Effector memory CD4-positive, alpha-beta T cell (primary cell): ENCODE measurements at regions not wholly inside any gene's neighbourhood (a gene's known extent, or its start where the extent isn't known, plus 50 kb on each side); places are given as distances from the start of the nearest gene placed in this dataset.

ENCODE experiments used
- DNase-seq, 3 donors: peaks; one replicate each; pipeline ENCODE4 v3.0.0-alpha.2; 2020
- H3K27ac ChIP-seq: 2 replicates; pipeline ENCODE4 v1.7.0; 2013; ENCODE audit warnings: mild to moderate bottlenecking, low read length, moderate library complexity; ENCODE audit not compliant: insufficient read depth, poor library complexity, severe bottlenecking
- H3K27me3 ChIP-seq: replicated peaks from 2 replicates; pipeline ENCODE4 v1.7.0; 2013; ENCODE audit warnings: mild to moderate bottlenecking, low read length; ENCODE audit not compliant: insufficient read depth, control insufficient read depth, poor library complexity, severe bottlenecking
- H3K36me3 ChIP-seq: 2 replicates; pipeline ENCODE4 v1.7.0; 2013; ENCODE audit warnings: mild to moderate bottlenecking, low read length, moderate library complexity; ENCODE audit not compliant: control insufficient read depth, insufficient read depth
- H3K4me1 ChIP-seq: 2 replicates; pipeline ENCODE4 v1.7.0; 2013; ENCODE audit warnings: low read length, mild to moderate bottlenecking; ENCODE audit not compliant: control insufficient read depth, insufficient read depth, poor library complexity, severe bottlenecking
- H3K4me3 ChIP-seq: 2 replicates; pipeline ENCODE4 v1.7.0; 2013; ENCODE audit warnings: low read length, low read depth, mild to moderate bottlenecking; ENCODE audit not compliant: insufficient read depth, poor library complexity, severe bottlenecking
- H3K9me3 ChIP-seq: 2 replicates; pipeline ENCODE4 v1.7.0; 2013; ENCODE audit warnings: mild to moderate bottlenecking, low read length, moderate library complexity; ENCODE audit not compliant: control insufficient read depth

GRCh38 chr3:118406562-118406961 is 628.1 kb downstream of the IGSF11 start:
- Histone ChIP-seq H3K9me3 (no peaks in the 10 kb centered on the region), H3K27ac (no peak overlapping the region), H3K4me1 (no peaks in the 10 kb centered on the region), H3K36me3 (no peaks in the 10 kb centered on the region), H3K27me3 (no peaks in the 10 kb centered on the region), H3K4me3 (no peak overlapping the region)
- DNase-seq: no peak

DNA sequence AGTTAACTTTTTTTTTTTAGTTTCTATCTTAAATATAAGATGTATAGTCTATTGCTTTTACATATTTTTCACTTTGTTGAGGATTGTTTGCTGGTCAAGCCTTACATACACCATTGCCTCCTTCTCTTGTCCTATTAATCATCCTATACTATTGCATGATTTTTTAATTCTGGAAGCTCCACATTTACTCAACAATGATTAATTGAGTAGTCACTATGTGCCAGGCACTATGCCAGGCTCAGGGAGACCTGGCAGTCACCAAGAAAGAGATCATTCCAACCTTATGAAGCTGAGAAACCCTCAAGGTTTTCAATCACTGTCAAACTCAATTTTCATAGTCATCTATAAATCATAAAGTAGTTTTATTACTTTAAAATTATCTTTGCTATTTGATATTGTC is 626.2 kb downstream of the IGSF11 start:
- H3K9me3 ChIP-seq: no peaks in the 10 kb centered on the region
- no peak overlapping the region for H3K4me3 ChIP-seq
- H3K27me3 ChIP-seq: no peaks in the 10 kb centered on the region
- H3K4me1 ChIP-seq: no peaks in the 10 kb centered on the region
- H3K27ac ChIP-seq: no peak overlapping the region
- no peak for DNase-seq
- H3K36me3 ChIP-seq: no peaks in the 10 kb centered on the region

- DNase-seq: no peak
- Histone ChIP-seq H3K27ac (no peak overlapping the region), H3K9me3 (no peaks in the 10 kb centered on the region), H3K36me3 (no peaks in the 10 kb centered on the region), H3K4me3 (no peak overlapping the region), H3K27me3 (no peaks in the 10 kb centered on the region), H3K4me1 (no peaks in the 10 kb centered on the region)
Measured at GRCh38 chr3:118412503-118412902, 622.1 kb downstream of the IGSF11 start.

GRCh38 chr3:118425272-118425837 is 609.3 kb downstream of the IGSF11 start:
- no peaks in the 10 kb centered on the region for H3K27me3 ChIP-seq
- H3K4me3 ChIP-seq: no peak overlapping the region
- H3K9me3 ChIP-seq: no peaks in the 10 kb centered on the region
- H3K4me1 ChIP-seq: no peaks in the 10 kb centered on the region
- no peak for DNase-seq
- H3K36me3 ChIP-seq: no peaks in the 10 kb centered on the region
- H3K27ac ChIP-seq: no peak overlapping the region

DNA sequence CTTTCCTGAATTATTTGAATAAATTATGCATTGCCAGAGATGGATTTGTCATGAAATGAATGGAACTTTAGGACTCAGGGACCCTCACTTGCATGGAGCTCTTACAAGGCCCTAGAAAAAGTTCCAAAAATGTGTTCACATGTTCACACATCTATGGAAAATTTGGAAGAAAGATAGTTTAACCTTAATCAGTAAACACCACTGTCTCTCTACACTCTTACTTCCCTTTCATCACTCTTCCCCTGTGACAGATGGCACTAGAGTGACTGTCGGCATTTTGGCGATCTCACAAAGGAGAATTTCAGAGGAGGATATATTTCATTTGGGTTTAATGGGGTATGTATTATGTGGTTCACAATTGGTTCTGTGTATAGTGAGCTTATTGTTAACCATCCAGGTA is 600.8 kb downstream of the IGSF11 start:
- Histone ChIP-seq H3K9me3 (no peaks in the 10 kb centered on the region), H3K27me3 (no peaks in the 10 kb centered on the region), H3K27ac (no peak overlapping the region), H3K4me1 (no peaks in the 10 kb centered on the region), H3K36me3 (no peaks in the 10 kb centered on the region), H3K4me3 (no peak overlapping the region)
- DNase-seq: no peak

DNA sequence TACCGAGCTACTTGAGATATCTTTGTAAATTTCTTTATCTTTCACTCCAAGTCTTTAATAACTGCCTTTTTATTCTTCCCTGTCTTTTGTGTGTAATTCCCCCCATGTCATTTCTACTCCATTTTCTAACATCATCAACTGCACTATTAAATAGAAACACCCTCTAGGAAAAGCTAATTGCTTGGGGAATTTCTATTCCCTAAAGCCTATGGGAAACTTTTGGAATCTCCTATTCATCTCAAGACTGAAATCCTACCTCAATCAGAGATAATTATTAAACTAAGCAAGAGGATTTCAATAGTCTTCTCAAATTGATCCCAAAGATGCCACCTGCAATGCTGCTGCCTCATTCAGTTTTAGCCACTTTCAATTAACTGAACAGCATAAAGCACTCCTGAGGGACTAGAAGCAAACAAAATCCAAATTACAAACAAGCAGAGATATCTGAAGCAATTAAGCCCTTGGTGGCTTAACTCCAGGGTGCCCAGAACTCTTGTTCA is 598.7 kb downstream of the IGSF11 start:
- Histone ChIP-seq H3K9me3 (no peaks in the 10 kb centered on the region), H3K27me3 (no peaks in the 10 kb centered on the region), H3K4me1 (no peaks in the 10 kb centered on the region), H3K36me3 (no peaks in the 10 kb centered on the region), H3K27ac (no peak overlapping the region), H3K4me3 (no peak overlapping the region)
- DNase-seq: no peak

- Histone ChIP-seq H3K4me3 (no peak overlapping the region), H3K27ac (no peak overlapping the region), H3K9me3 (no peaks in the 10 kb centered on the region), H3K27me3 (no peaks in the 10 kb centered on the region), H3K4me1 (no peaks in the 10 kb centered on the region), H3K36me3 (no peaks in the 10 kb centered on the region)
- no peak for DNase-seq
Measured at GRCh38 chr3:118436697-118437262, 597.9 kb downstream of the IGSF11 start.

GRCh38 chr3:118445036-118445435 is 589.6 kb downstream of the IGSF11 start:
- H3K4me1 ChIP-seq: no peaks in the 10 kb centered on the region
- H3K9me3 ChIP-seq: no peaks in the 10 kb centered on the region
- H3K27ac ChIP-seq: no peak overlapping the region
- no peak for DNase-seq
- H3K36me3 ChIP-seq: no peaks in the 10 kb centered on the region
- H3K4me3 ChIP-seq: no peak overlapping the region
- no peaks in the 10 kb centered on the region for H3K27me3 ChIP-seq

GRCh38 chr3:118447339-118447738 is 587.3 kb downstream of the IGSF11 start:
- Histone ChIP-seq H3K27ac (no peak overlapping the region), H3K27me3 (no peaks in the 10 kb centered on the region), H3K36me3 (no peaks in the 10 kb centered on the region), H3K9me3 (no peaks in the 10 kb centered on the region), H3K4me3 (no peak overlapping the region), H3K4me1 (no peaks in the 10 kb centered on the region)
- no peak for DNase-seq

DNA sequence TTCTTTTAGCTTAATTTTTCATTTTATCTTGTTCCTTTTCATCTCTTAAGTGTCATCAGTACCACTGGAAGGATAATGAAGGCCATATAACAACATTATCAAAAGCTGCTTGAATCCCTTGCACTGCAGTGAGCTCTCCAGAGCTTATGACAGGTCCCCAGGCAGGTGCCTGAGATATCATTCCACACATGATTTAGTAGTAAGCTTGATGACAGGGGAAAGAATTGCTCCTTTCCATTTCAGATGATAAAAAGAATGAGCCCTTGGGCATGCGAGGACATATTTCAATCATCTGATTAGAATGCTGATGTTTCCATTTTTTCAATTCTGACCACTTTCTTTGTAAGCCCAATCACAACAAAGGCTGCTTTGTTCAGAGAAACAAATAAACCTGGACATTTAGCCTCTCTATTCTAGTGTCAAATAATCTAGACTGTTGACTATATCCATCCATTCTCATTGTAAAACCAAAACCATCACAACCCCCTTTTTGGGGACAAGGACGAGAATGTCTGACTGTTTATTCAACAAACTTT is 567.8 kb downstream of the IGSF11 start:
- H3K4me1 ChIP-seq: no peaks in the 10 kb centered on the region
- DNase-seq: no peak
- no peak overlapping the region for H3K27ac ChIP-seq
- no peaks in the 10 kb centered on the region for H3K27me3 ChIP-seq
- H3K36me3 ChIP-seq: no peaks in the 10 kb centered on the region
- no peak overlapping the region for H3K4me3 ChIP-seq
- H3K9me3 ChIP-seq: no peaks in the 10 kb centered on the region
